NT2/D1 (cell line): ENCODE measurements at regions not wholly inside any gene's neighbourhood (a gene's known extent, or its start where the extent isn't known, plus 50 kb on each side); places are given as distances from the start of the nearest gene placed in this dataset.

ENCODE experiments used
- DNase-seq: peaks from one replicate; pipeline ENCODE4 v3.0.0-alpha.2; 2011; ENCODE audit warnings: low read depth, low spot score
- H3K27me3 ChIP-seq: 2 replicates; pipeline ENCODE4 v1.6.0; 2011; ENCODE audit warnings: mild to moderate bottlenecking; ENCODE audit not compliant: insufficient read length, insufficient read depth
- H3K36me3 ChIP-seq: 2 replicates; pipeline ENCODE4 v1.6.1; 2011; ENCODE audit warnings: mild to moderate bottlenecking, low read length, mixed read lengths; ENCODE audit not compliant: insufficient read depth, insufficient read length
- H3K4me1 ChIP-seq: 2 replicates; pipeline ENCODE4 v1.5.1; 2011; ENCODE audit not compliant: insufficient read depth, insufficient read length
- H3K4me3 ChIP-seq: 2 replicates; pipeline ENCODE4 v1.5.1; 2011; ENCODE audit warnings: low read depth; ENCODE audit not compliant: insufficient read length
- H3K9ac ChIP-seq: 2 replicates; pipeline ENCODE4 v1.6.0; 2011; ENCODE audit warnings: low read depth; ENCODE audit not compliant: insufficient read length
- H3K9me3 ChIP-seq: 2 replicates; pipeline ENCODE4 v1.5.1; 2011; ENCODE audit warnings: mild to moderate bottlenecking, low read length; ENCODE audit not compliant: insufficient read depth
- SUZ12 ChIP-seq: IDR thresholded peaks from 2 replicates; pipeline ENCODE4 v1.6.1; 2011; ENCODE audit not compliant: insufficient read length, insufficient read depth; ENCODE audit errors: extremely low read depth
- YY1 ChIP-seq: IDR thresholded peaks from 2 replicates; pipeline ENCODE4 v1.6.1; 2011; ENCODE audit not compliant: insufficient read length, insufficient read depth
- ZNF274 ChIP-seq: IDR thresholded peaks from 2 replicates; pipeline ENCODE4 v1.6.1; 2011; ENCODE audit warnings: mild to moderate bottlenecking, low read depth, low read length

DNA sequence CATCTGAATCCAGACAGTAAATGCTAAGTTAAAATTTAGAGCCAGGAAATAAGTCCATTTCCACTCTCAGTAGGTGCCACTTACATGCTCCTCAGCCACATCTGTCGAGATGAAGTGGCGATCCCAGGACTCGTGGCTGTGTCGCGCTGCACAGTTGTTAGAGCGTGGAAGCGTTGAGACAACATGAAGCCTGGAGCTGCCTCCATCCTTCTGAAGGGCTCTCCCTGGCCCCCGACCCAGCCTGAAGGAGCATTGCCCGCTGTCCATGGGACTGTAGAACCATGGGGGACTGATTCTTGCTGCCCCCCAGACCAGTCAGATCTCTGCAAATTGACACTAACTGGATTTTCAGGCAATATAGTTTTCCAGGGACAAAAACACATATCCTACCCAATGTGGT, 58.9 kb downstream of the IRX1 start:
- no peak for TF ChIP-seq YY1
- no peak for TF ChIP-seq SUZ12
- TF ChIP-seq ZNF274 = no peak
- no peaks in the 10 kb centered on the region for H3K4me1 ChIP-seq
- H3K9me3 ChIP-seq = no peaks in the 10 kb centered on the region
- DNase-seq = no peak
- H3K36me3 ChIP-seq = no peaks in the 10 kb centered on the region
- no peak overlapping the region for H3K9ac ChIP-seq
- no peak overlapping the region for H3K4me3 ChIP-seq
- H3K27me3 ChIP-seq = no peaks in the 10 kb centered on the region

DNA sequence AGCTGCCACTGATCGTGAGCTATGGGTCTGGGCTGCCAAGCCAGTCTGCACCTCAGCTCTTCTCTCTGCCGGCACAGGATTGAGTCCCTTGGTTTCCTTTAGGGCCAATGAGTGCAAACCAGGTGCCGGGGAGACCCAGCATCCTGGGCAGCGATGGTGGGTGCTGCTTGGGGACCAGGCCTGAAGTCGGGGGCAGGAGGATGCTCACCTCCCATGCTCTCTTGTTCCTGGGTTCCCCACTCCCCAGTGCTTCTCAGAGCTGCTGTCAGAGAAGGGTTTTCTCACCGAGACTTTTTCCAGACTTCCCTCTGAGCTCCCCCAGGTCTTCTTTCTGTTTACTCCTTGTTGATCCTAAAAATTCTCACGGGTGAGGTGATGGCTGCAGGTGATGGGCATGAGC, 61.2 kb downstream of the IRX1 start:
- H3K36me3 ChIP-seq = no peaks in the 10 kb centered on the region
- no peaks in the 10 kb centered on the region for H3K9me3 ChIP-seq
- no peak overlapping the region for H3K4me3 ChIP-seq
- H3K27me3 ChIP-seq = no peaks in the 10 kb centered on the region
- H3K9ac ChIP-seq = no peak overlapping the region
- no peak for DNase-seq
- TF ChIP-seq ZNF274 (no peak), SUZ12 (no peak)
- H3K4me1 ChIP-seq = no peaks in the 10 kb centered on the region

- Histone ChIP-seq H3K9ac (no peak overlapping the region), H3K4me3 (no peak overlapping the region), H3K4me1 (no peaks in the 10 kb centered on the region), H3K9me3 (no peaks in the 10 kb centered on the region), H3K27me3 (no peaks in the 10 kb centered on the region), H3K36me3 (no peaks in the 10 kb centered on the region)
- DNase-seq = no peak
- TF ChIP-seq SUZ12 = no peak
- no peak for TF ChIP-seq ZNF274
- TF ChIP-seq YY1 = no peak
These were observed 61.9 kb downstream of the IRX1 start for GRCh38 chr5:3657364-3658022.

DNA sequence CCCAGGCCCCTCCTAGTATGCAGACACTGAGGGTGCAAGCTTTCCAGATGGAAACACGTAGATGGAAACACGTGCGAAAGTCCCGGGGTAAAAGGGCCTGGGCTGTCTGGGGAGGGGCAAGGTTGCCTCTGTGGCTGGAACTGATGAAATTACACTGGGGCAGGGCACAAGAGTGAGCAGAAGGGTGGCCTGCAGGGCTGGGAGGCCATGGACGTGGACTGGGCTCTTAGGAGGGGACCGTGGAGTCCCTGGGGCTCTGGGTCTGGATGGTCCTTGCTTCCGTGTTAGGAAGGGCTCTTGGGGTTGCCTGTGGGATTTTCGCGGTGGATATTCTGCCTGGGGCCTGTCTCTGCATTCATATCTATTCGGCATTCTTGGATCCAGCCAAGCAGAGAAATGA, 63.3 kb downstream of the IRX1 start:
- no peak for DNase-seq
- no peak for TF ChIP-seq SUZ12
- TF ChIP-seq YY1 = no peak
- no peak for TF ChIP-seq ZNF274
- no peak overlapping the region for H3K4me3 ChIP-seq
- no peaks in the 10 kb centered on the region for H3K4me1 ChIP-seq
- H3K9me3 ChIP-seq = no peaks in the 10 kb centered on the region
- H3K9ac ChIP-seq = no peak overlapping the region
- H3K27me3 ChIP-seq = no peaks in the 10 kb centered on the region
- H3K36me3 ChIP-seq = no peaks in the 10 kb centered on the region

GRCh38 chr5:3659907-3660306, 64.3 kb downstream of the IRX1 start:
- Histone ChIP-seq H3K4me1 (no peaks in the 10 kb centered on the region), H3K9ac (no peak overlapping the region), H3K9me3 (no peaks in the 10 kb centered on the region), H3K36me3 (no peaks in the 10 kb centered on the region), H3K4me3 (no peak overlapping the region), H3K27me3 (no peaks in the 10 kb centered on the region)
- TF ChIP-seq YY1 (no peak), ZNF274 (no peak), SUZ12 (no peak)
- DNase-seq = no peak

DNA sequence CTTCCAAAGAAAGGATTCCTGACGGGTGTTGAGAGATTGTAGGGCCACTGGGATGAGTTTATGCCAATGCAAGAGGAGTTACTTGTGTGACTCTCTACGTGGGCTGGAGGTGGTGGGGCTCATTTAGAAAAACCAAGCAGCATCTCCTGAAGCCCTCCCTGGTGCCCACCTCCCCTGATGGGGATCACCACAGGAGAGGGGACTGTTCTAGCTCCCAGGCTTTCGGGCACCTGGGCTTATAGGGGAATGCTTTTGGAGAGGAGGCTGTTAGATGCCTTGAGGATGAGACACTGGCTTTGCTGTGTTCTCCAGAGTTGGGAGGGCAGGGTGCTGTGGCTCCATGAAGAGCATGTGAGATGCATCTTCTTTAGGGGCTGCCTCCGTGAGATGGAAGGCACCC, 65.0 kb downstream of the IRX1 start:
- Histone ChIP-seq H3K4me3 (no peak overlapping the region), H3K9ac (no peak overlapping the region), H3K9me3 (no peaks in the 10 kb centered on the region), H3K36me3 (no peaks in the 10 kb centered on the region), H3K4me1 (no peaks in the 10 kb centered on the region), H3K27me3 (no peaks in the 10 kb centered on the region)
- TF ChIP-seq ZNF274 (no peak), SUZ12 (no peak), YY1 (no peak)
- DNase-seq = no peak

DNA sequence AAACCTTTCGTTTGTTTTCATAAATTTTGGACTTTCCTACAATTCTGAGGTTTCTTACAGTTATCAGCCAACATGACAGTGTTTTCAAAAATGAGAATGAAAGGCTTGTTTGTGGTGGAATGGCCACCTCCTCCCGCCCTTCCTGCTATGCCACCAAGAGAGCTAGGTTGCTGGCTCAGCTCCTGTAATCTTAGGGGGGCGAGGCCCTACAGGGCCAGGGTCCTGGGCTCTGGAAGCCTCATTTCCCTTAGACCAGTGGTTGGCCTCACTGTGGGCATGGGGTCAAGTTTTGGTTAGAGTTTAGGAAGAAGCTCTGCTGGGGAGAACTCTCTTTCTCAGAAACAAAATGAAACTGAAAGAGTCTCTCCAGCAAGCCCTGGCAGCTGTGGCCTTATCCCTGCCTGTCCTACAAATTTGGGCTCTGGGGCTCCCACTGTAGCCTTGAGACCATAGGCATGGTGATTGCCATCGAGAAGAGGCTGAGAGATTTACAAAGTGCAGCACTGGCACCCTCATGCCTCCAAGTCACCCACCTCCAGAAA, 66.2 kb downstream of the IRX1 start:
- Histone ChIP-seq H3K4me1 (no peaks in the 10 kb centered on the region), H3K9ac (no peak overlapping the region), H3K36me3 (no peaks in the 10 kb centered on the region), H3K9me3 (no peaks in the 10 kb centered on the region), H3K4me3 (no peak overlapping the region), H3K27me3 (no peaks in the 10 kb centered on the region)
- TF ChIP-seq ZNF274 = no peak
- TF ChIP-seq SUZ12 = no peak
- no peak for TF ChIP-seq YY1
- no peak for DNase-seq

- no peaks in the 10 kb centered on the region for H3K9me3 ChIP-seq
- H3K4me1 ChIP-seq = no peaks in the 10 kb centered on the region
- no peak for TF ChIP-seq YY1
- no peak for TF ChIP-seq SUZ12
- TF ChIP-seq ZNF274 = no peak
- H3K36me3 ChIP-seq = no peaks in the 10 kb centered on the region
- H3K9ac ChIP-seq = no peak overlapping the region
- DNase-seq = no peak
- H3K27me3 ChIP-seq = no peaks in the 10 kb centered on the region
- H3K4me3 ChIP-seq = no peak overlapping the region
These were observed 66.7 kb downstream of the IRX1 start for GRCh38 chr5:3662344-3662743.
